WTC11 (cell line): ENCODE measurements at regions not wholly inside any gene's neighbourhood (a gene's known extent, or its start where the extent isn't known, plus 50 kb on each side); places are given as distances from the start of the nearest gene placed in this dataset.

Source experiments
- ATAC-seq: fragments of 200-7000 bp; cut with Tn5 transposase; 2 replicates; pipeline ENCODE4 v1.10.0; 2021; ENCODE audit warnings: mild to moderate bottlenecking, moderate library complexity
- CTCF ChIA-PET: fragments of 300-600 bp; sonication (Branson Sonifier 250); formaldehyde crosslinking; loops from one replicate; lab custom pipeline; 2021; ENCODE audit warnings: antibody characterized with exemption; lab: Charles Lee
- POLR2A ChIA-PET: fragments of 350-600 bp; sonication (Branson Sonifier 250); formaldehyde crosslinking; loops from one replicate; lab custom pipeline; 2021; ENCODE audit warnings: antibody characterized with exemption; lab: Charles Lee
- DNase-seq: peaks from one replicate; pipeline ENCODE4 v3.0.0; 2021; ENCODE audit warnings: low spot score
- H3K27ac Mint-ChIP-seq: 2 replicates; pipeline ENCODE4 v1.8.0; 2021; ENCODE audit warnings: mixed read lengths
- H3K27me3 Mint-ChIP-seq: 2 replicates; pipeline ENCODE4 v1.8.0; 2021; ENCODE audit warnings: low read depth, mild to moderate bottlenecking, moderate library complexity, mixed read lengths
- H3K36me3 Mint-ChIP-seq: 2 replicates; pipeline ENCODE4 v1.8.0; 2021; ENCODE audit warnings: mixed read lengths
- H3K4me1 Mint-ChIP-seq: 2 replicates; pipeline ENCODE4 v1.8.0; 2022; ENCODE audit warnings: mixed read lengths
- H3K4me3 Mint-ChIP-seq: 2 replicates; pipeline ENCODE4 v1.8.0; 2021; ENCODE audit warnings: mild to moderate bottlenecking, moderate library complexity, mixed read lengths
- H3K9me3 Mint-ChIP-seq: 2 replicates; pipeline ENCODE4 v1.8.0; 2021; ENCODE audit warnings: mixed read lengths
- EMX1 ChIP-seq: fragments of 250-450 bp; sonication (Bioruptor Pico); IDR thresholded peaks from 2 replicates; pipeline ENCODE4 v1.8.0; 2021; ENCODE audit warnings: mild to moderate bottlenecking
- ESRRA ChIP-seq: sonication (generic); formaldehyde crosslinking; IDR thresholded peaks from 2 replicates; pipeline ENCODE4 v1.8.1; 2022; ENCODE audit warnings: mild to moderate bottlenecking, missing genetic modification reagents, borderline replicate concordance
- FOXK1 ChIP-seq: sonication (generic); formaldehyde crosslinking; IDR thresholded peaks from 2 replicates; pipeline ENCODE4 v1.8.0; 2022; ENCODE audit warnings: mild to moderate bottlenecking, moderate library complexity, missing genetic modification reagents
- JAZF1 ChIP-seq: fragments of 250-450 bp; sonication (Bioruptor Pico); IDR thresholded peaks from 2 replicates; pipeline ENCODE4 v1.9.0; 2021; ENCODE audit warnings: moderate library complexity, mild to moderate bottlenecking, inconsistent platforms
- JUN ChIP-seq: sonication (generic); formaldehyde crosslinking; IDR thresholded peaks from 2 replicates; pipeline ENCODE4 v1.8.0; 2023; ENCODE audit warnings: mild to moderate bottlenecking, missing genetic modification reagents
- KAT7 ChIP-seq: sonication (generic); formaldehyde crosslinking; IDR thresholded peaks from 2 replicates; pipeline ENCODE4 v1.8.1; 2023; ENCODE audit warnings: missing genetic modification reagents, mild to moderate bottlenecking, borderline replicate concordance
- MYBL2 ChIP-seq: sonication (generic); formaldehyde crosslinking; IDR thresholded peaks from 2 replicates; pipeline ENCODE4 v1.8.1; 2023; ENCODE audit warnings: mild to moderate bottlenecking, moderate library complexity, missing genetic modification reagents
- NFYB ChIP-seq: sonication (generic); formaldehyde crosslinking; conservative IDR thresholded peaks from 2 replicates; pipeline ENCODE4 v1.8.0; 2022; ENCODE audit warnings: low read depth, missing genetic modification reagents
- SMAD3 ChIP-seq: sonication (generic); formaldehyde crosslinking; IDR thresholded peaks from 2 replicates; pipeline ENCODE4 v1.8.0; 2022; ENCODE audit warnings: missing genetic modification reagents, mild to moderate bottlenecking, borderline replicate concordance
- TEAD1 ChIP-seq: sonication (generic); formaldehyde crosslinking; IDR thresholded peaks from 2 replicates; pipeline ENCODE4 v1.8.0; 2022; ENCODE audit warnings: mild to moderate bottlenecking, missing genetic modification reagents
- ZNF232 ChIP-seq: sonication (generic); formaldehyde crosslinking; IDR thresholded peaks from 2 replicates; pipeline ENCODE4 v1.8.0; 2022; ENCODE audit warnings: mild to moderate bottlenecking, missing genetic modification reagents
- ZNF416 ChIP-seq: fragments of 250-450 bp; sonication (Bioruptor Pico); IDR thresholded peaks from 2 replicates; pipeline ENCODE4 v1.9.0; 2021; ENCODE audit warnings: mild to moderate bottlenecking, inconsistent platforms
- TF ChIP-seq, protein P1 (sequence below): sonication (generic); formaldehyde crosslinking; IDR thresholded peaks from 2 replicates; pipeline ENCODE4 v1.8.1; 2023; ENCODE audit warnings: mild to moderate bottlenecking, missing genetic modification reagents, borderline replicate concordance
- TF ChIP-seq, protein P2 (sequence below): fragments of 250-450 bp; sonication (Bioruptor Pico); IDR thresholded peaks from 2 replicates; pipeline ENCODE4 v1.9.0; 2021; ENCODE audit warnings: mild to moderate bottlenecking
- TF ChIP-seq, protein P3 (sequence below): sonication (generic); formaldehyde crosslinking; IDR thresholded peaks from 2 replicates; pipeline ENCODE4 v1.8.1; 2023; ENCODE audit warnings: mild to moderate bottlenecking, missing genetic modification reagents, moderate library complexity
- TF ChIP-seq, protein P4 (sequence below): sonication (generic); formaldehyde crosslinking; IDR thresholded peaks from 2 replicates; pipeline ENCODE4 v1.8.1; 2022; ENCODE audit warnings: missing genetic modification reagents, borderline replicate concordance
- TF ChIP-seq, protein P5 (sequence below): sonication (generic); formaldehyde crosslinking; IDR thresholded peaks from 2 replicates; pipeline ENCODE4 v1.8.0; 2022; ENCODE audit warnings: mild to moderate bottlenecking, missing genetic modification reagents
- TF ChIP-seq, protein P6 (sequence below): sonication (generic); formaldehyde crosslinking; IDR thresholded peaks from 2 replicates; pipeline ENCODE4 v1.8.1; 2023; ENCODE audit warnings: mild to moderate bottlenecking, missing genetic modification reagents
- TF ChIP-seq, protein P7 (sequence below): sonication (generic); formaldehyde crosslinking; IDR thresholded peaks from 2 replicates; pipeline ENCODE4 v1.8.1; 2022; ENCODE audit warnings: mild to moderate bottlenecking, missing genetic modification reagents, moderate library complexity, borderline replicate concordance
- TF ChIP-seq, protein P8 (sequence below): sonication (generic); formaldehyde crosslinking; IDR thresholded peaks from 2 replicates; pipeline ENCODE4 v1.8.0; 2023; ENCODE audit warnings: missing genetic modification reagents
- TF ChIP-seq, protein P9 (sequence below): sonication (generic); formaldehyde crosslinking; IDR thresholded peaks from 2 replicates; pipeline ENCODE4 v1.8.0; 2022; ENCODE audit warnings: mild to moderate bottlenecking, missing genetic modification reagents

DNA sequence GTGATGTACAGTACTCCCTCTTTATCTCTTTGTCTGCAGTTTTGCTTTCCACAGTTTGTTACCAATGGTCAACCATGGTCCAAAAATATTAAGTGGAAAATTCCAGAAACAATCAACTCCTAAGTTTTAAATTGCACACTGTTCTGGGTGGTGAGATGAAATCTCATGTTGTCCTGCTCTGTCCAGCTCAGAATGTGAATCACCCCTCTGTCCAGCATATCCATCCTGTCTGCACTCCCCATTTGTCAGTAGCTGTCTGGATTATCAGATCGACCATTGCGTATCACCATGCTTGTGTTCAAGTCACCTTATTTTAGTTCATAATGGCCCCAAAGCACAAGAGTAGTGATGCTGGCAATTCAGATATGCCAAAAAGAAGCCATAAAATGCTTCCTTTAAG is 118.2 kb upstream of the PDE4B start:
- Mint-ChIP-seq H3K36me3 (no peaks in the 10 kb centered on the region), H3K9me3 (peaks cover 10% of the 10 kb centered on the region), H3K27me3 (no peaks in the 10 kb centered on the region), H3K4me1 (no peaks in the 10 kb centered on the region), H3K4me3 (no peak overlapping the region), H3K27ac (no peak overlapping the region)
- ATAC-seq (no peak), DNase-seq (no peak)
- CTCF ChIA-PET = interaction anchor here (1.3 kb wide), 1 partner anchor 244 kb away, joined by 3 read pairs; no protein-coding TSS in a partner anchor
- TF ChIP-seq, protein P1, sequence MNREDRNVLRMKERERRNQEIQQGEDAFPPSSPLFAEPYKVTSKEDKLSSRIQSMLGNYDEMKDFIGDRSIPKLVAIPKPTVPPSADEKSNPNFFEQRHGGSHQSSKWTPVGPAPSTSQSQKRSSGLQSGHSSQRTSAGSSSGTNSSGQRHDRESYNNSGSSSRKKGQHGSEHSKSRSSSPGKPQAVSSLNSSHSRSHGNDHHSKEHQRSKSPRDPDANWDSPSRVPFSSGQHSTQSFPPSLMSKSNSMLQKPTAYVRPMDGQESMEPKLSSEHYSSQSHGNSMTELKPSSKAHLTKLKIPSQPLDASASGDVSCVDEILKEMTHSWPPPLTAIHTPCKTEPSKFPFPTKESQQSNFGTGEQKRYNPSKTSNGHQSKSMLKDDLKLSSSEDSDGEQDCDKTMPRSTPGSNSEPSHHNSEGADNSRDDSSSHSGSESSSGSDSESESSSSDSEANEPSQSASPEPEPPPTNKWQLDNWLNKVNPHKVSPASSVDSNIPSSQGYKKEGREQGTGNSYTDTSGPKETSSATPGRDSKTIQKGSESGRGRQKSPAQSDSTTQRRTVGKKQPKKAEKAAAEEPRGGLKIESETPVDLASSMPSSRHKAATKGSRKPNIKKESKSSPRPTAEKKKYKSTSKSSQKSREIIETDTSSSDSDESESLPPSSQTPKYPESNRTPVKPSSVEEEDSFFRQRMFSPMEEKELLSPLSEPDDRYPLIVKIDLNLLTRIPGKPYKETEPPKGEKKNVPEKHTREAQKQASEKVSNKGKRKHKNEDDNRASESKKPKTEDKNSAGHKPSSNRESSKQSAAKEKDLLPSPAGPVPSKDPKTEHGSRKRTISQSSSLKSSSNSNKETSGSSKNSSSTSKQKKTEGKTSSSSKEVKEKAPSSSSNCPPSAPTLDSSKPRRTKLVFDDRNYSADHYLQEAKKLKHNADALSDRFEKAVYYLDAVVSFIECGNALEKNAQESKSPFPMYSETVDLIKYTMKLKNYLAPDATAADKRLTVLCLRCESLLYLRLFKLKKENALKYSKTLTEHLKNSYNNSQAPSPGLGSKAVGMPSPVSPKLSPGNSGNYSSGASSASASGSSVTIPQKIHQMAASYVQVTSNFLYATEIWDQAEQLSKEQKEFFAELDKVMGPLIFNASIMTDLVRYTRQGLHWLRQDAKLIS (CRISPR knock-in tag) = no peak
- TF ChIP-seq ESRRA (CRISPR knock-in tag) (no peak), NFYB (no peak), TEAD1 (CRISPR knock-in tag) (no peak), SMAD3 (no peak), JAZF1 (CRISPR knock-in tag) (no peak)
- TF ChIP-seq, protein P2, sequence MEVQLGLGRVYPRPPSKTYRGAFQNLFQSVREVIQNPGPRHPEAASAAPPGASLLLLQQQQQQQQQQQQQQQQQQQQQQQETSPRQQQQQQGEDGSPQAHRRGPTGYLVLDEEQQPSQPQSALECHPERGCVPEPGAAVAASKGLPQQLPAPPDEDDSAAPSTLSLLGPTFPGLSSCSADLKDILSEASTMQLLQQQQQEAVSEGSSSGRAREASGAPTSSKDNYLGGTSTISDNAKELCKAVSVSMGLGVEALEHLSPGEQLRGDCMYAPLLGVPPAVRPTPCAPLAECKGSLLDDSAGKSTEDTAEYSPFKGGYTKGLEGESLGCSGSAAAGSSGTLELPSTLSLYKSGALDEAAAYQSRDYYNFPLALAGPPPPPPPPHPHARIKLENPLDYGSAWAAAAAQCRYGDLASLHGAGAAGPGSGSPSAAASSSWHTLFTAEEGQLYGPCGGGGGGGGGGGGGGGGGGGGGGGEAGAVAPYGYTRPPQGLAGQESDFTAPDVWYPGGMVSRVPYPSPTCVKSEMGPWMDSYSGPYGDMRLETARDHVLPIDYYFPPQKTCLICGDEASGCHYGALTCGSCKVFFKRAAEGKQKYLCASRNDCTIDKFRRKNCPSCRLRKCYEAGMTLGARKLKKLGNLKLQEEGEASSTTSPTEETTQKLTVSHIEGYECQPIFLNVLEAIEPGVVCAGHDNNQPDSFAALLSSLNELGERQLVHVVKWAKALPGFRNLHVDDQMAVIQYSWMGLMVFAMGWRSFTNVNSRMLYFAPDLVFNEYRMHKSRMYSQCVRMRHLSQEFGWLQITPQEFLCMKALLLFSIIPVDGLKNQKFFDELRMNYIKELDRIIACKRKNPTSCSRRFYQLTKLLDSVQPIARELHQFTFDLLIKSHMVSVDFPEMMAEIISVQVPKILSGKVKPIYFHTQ = no peak
- TF ChIP-seq, protein P3, sequence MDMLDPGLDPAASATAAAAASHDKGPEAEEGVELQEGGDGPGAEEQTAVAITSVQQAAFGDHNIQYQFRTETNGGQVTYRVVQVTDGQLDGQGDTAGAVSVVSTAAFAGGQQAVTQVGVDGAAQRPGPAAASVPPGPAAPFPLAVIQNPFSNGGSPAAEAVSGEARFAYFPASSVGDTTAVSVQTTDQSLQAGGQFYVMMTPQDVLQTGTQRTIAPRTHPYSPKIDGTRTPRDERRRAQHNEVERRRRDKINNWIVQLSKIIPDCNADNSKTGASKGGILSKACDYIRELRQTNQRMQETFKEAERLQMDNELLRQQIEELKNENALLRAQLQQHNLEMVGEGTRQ (CRISPR knock-in tag) = no peak
- POLR2A ChIA-PET = no interaction called here

DNA sequence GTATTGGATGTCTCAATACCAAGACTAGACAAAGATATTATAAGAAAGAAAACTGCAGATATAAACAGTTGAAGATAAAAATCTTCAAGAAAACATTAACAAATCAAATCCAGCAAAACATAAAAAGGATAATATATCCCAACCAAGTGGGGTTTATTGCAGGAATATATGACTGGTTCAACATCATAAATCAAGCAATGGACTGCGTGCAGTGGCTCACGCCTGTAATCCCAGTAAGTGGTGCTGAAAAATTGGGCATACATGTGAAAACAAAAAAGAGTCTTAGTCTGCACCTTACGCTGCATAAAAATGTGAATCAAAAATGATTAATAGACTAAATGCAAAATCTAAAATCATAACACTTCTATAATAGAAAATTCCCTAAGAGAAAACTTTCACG is 112.9 kb upstream of the PDE4B start:
- no peak overlapping the region for H3K27ac Mint-ChIP-seq
- H3K9me3 Mint-ChIP-seq = peaks cover 3% of the 10 kb centered on the region
- ATAC-seq (no peak), DNase-seq (no peak)
- H3K36me3 Mint-ChIP-seq = no peaks in the 10 kb centered on the region
- POLR2A ChIA-PET = no interaction called here
- no peaks in the 10 kb centered on the region for H3K4me1 Mint-ChIP-seq
- CTCF ChIA-PET = no interaction called here
- H3K4me3 Mint-ChIP-seq = no peak overlapping the region
- no peaks in the 10 kb centered on the region for H3K27me3 Mint-ChIP-seq
- TF ChIP-seq, protein P4, sequence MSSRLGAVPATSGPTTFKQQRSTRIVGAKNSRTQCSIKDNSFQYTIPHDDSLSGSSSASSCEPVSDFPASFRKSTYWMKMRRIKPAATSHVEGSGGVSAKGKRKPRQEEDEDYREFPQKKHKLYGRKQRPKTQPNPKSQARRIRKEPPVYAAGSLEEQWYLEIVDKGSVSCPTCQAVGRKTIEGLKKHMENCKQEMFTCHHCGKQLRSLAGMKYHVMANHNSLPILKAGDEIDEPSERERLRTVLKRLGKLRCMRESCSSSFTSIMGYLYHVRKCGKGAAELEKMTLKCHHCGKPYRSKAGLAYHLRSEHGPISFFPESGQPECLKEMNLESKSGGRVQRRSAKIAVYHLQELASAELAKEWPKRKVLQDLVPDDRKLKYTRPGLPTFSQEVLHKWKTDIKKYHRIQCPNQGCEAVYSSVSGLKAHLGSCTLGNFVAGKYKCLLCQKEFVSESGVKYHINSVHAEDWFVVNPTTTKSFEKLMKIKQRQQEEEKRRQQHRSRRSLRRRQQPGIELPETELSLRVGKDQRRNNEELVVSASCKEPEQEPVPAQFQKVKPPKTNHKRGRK (CRISPR knock-in tag) = no peak
- TF ChIP-seq, protein P5, sequence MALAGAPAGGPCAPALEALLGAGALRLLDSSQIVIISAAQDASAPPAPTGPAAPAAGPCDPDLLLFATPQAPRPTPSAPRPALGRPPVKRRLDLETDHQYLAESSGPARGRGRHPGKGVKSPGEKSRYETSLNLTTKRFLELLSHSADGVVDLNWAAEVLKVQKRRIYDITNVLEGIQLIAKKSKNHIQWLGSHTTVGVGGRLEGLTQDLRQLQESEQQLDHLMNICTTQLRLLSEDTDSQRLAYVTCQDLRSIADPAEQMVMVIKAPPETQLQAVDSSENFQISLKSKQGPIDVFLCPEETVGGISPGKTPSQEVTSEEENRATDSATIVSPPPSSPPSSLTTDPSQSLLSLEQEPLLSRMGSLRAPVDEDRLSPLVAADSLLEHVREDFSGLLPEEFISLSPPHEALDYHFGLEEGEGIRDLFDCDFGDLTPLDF (CRISPR knock-in tag) = no peak
- TF ChIP-seq SMAD3 (no peak), MYBL2 (CRISPR knock-in tag) (no peak), ZNF416 (CRISPR knock-in tag) (no peak), ZNF232 (CRISPR knock-in tag) (no peak), JUN (CRISPR knock-in tag) (no peak), FOXK1 (CRISPR knock-in tag) (no peak), KAT7 (CRISPR knock-in tag) (no peak), EMX1 (CRISPR knock-in tag) (no peak), TEAD1 (CRISPR knock-in tag) (no peak)
- TF ChIP-seq, protein P6, sequence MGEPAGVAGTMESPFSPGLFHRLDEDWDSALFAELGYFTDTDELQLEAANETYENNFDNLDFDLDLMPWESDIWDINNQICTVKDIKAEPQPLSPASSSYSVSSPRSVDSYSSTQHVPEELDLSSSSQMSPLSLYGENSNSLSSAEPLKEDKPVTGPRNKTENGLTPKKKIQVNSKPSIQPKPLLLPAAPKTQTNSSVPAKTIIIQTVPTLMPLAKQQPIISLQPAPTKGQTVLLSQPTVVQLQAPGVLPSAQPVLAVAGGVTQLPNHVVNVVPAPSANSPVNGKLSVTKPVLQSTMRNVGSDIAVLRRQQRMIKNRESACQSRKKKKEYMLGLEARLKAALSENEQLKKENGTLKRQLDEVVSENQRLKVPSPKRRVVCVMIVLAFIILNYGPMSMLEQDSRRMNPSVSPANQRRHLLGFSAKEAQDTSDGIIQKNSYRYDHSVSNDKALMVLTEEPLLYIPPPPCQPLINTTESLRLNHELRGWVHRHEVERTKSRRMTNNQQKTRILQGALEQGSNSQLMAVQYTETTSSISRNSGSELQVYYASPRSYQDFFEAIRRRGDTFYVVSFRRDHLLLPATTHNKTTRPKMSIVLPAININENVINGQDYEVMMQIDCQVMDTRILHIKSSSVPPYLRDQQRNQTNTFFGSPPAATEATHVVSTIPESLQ (CRISPR knock-in tag) = no peak
- TF ChIP-seq, protein P7, sequence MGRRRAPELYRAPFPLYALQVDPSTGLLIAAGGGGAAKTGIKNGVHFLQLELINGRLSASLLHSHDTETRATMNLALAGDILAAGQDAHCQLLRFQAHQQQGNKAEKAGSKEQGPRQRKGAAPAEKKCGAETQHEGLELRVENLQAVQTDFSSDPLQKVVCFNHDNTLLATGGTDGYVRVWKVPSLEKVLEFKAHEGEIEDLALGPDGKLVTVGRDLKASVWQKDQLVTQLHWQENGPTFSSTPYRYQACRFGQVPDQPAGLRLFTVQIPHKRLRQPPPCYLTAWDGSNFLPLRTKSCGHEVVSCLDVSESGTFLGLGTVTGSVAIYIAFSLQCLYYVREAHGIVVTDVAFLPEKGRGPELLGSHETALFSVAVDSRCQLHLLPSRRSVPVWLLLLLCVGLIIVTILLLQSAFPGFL = no peak
- TF ChIP-seq, protein P8, sequence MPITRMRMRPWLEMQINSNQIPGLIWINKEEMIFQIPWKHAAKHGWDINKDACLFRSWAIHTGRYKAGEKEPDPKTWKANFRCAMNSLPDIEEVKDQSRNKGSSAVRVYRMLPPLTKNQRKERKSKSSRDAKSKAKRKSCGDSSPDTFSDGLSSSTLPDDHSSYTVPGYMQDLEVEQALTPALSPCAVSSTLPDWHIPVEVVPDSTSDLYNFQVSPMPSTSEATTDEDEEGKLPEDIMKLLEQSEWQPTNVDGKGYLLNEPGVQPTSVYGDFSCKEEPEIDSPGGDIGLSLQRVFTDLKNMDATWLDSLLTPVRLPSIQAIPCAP (CRISPR knock-in tag) = no peak
- TF ChIP-seq, protein P9, sequence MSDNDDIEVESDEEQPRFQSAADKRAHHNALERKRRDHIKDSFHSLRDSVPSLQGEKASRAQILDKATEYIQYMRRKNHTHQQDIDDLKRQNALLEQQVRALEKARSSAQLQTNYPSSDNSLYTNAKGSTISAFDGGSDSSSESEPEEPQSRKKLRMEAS = no peak
